ENCODE measurements at regions not wholly inside any gene's neighbourhood (a gene's known extent, or its start where the extent isn't known, plus 50 kb on each side); places are given as distances from the start of the nearest gene placed in this dataset.
A peak's percentile ranks its signal among the peaks of the same experiment; 100 is the strongest.

DNA sequence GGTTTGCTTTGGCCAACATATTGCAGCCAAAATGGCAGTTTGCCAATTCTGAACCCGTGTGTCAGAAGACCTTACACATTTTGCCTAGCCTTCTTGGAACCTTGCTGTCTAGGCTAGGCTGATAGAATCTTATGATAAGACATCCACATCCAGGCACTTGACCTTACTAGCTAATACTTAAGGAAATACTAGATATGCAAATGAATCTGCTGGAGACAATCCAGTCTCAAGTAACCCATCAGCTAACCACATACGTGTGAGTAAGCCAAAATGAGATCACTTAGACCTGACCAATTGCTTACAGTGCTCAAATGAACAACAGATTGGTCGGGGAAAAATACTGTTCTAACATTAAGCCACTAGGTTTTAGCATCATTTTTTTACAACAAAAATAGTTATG is 1504.6 kb upstream of the CDH9 start:
- DNase-seq (ENCODE audit: low read depth) = peak; percentile 69
- H3K4me3 ChIP-seq (replicated peaks; ENCODE audit: low read depth, low read length) = no peak overlapping the region
- TF ChIP-seq, protein P1, sequence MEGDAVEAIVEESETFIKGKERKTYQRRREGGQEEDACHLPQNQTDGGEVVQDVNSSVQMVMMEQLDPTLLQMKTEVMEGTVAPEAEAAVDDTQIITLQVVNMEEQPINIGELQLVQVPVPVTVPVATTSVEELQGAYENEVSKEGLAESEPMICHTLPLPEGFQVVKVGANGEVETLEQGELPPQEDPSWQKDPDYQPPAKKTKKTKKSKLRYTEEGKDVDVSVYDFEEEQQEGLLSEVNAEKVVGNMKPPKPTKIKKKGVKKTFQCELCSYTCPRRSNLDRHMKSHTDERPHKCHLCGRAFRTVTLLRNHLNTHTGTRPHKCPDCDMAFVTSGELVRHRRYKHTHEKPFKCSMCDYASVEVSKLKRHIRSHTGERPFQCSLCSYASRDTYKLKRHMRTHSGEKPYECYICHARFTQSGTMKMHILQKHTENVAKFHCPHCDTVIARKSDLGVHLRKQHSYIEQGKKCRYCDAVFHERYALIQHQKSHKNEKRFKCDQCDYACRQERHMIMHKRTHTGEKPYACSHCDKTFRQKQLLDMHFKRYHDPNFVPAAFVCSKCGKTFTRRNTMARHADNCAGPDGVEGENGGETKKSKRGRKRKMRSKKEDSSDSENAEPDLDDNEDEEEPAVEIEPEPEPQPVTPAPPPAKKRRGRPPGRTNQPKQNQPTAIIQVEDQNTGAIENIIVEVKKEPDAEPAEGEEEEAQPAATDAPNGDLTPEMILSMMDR (IDR thresholded peaks at IDR 0.05; ENCODE audit: low read length, missing control alignments) = no peak

DNA sequence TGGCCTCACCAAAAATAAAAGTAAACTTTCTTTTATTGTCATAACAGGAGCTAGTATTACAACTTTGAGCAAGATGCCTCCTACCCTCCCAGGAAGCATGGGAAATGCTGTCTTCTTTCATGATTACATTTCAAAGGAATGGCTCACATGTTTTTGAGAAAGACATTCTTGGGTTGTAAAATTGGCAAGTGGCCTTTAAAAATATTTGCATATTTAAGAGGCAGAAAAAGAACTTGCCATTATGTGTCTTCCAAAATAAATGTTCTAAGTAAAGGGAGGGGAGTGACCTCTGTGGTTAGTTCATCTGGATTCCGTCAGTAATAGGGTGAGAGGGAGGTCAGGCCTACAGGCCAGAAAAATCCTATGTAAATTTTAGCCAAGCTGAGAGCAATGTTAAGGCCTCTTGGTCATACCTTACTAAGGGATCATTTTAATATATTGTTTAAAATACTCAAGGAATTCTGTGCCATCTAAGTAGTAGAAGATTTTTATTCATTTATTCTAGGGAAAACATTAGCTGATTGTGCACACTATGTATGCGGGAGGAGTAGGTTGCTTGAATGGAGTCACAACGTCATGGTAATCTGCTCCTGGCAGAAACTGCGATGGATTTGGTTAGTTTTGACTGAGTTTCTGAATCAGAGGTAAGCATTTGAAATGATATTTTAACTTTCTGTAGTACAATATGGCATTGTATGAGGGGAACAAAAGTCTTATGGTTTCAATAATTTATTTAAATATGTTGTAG is 1485.7 kb upstream of the CDH9 start:
- H3K4me3 ChIP-seq (replicated peaks; ENCODE audit: low read depth, low read length) = no peak overlapping the region
- DNase-seq (ENCODE audit: low read depth) = peak; percentile 88
- TF ChIP-seq, protein P1 (IDR thresholded peaks at IDR 0.05; ENCODE audit: low read length, missing control alignments) = no peak

DNA sequence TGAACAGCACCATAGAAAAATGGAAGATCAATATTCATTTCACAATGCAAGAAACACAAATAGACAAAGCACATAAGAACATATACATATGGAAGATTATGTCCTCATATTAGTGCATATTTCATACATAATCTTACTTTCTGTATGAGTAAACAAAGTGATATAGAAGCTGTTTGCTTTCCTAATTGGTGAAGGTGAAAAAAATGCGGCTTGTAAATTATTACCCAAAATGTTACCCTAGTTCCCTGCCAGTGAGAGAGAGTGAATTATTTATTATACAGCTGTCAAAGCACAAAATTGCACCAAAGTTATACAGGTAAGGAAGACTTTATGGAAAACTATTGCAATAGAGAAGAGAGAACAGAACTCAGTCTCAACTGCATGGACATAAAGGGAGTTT is 1485.0 kb upstream of the CDH9 start:
- DNase-seq (ENCODE audit: low read depth) = no peak
- TF ChIP-seq, protein P1 (IDR thresholded peaks at IDR 0.05; ENCODE audit: low read length, missing control alignments) = no peak
- H3K4me3 ChIP-seq (replicated peaks; ENCODE audit: low read depth, low read length) = no peak overlapping the region

DNA sequence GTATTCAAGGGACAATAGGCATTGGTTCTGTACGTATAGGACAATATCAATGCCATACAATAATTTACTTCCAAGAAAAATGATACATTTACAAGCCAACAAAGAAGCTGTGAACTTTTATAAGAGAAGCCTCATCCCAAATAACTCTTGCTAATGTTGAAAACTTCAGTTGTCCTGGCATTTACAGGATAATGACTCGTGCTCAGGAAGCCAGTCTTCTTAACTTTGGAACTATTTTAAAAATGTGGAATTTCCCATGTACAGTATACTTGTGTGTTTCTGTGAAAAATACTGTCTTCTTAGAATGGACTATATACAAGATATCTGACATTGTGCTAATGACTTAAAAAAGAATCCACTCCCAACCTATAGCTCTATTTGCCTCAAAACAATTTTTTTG is 1479.3 kb upstream of the CDH9 start:
- TF ChIP-seq, protein P1 (IDR thresholded peaks at IDR 0.05; ENCODE audit: low read length, missing control alignments) = no peak
- no peak overlapping the region for H3K4me3 ChIP-seq (replicated peaks; ENCODE audit: low read depth, low read length)
- DNase-seq (ENCODE audit: low read depth) = peak; percentile 3

DNA sequence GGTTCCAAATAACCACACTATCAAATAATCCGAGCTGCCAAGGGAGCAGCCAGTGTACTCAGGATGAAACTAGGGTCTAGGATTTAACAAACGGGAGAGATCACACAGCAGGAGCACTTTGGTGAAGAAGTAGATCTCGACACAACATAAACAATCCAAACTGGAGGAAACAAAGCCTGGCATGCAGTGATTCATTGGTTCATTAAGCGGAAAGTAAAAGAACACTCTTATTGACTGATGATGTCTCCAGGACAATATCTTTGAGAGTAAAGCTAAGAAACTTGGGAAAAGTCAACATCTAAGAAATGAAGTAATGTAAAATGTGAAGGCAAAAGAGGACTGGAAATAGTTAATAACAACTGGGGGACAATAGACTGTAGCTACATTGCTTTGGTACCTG is 1478.3 kb upstream of the CDH9 start:
- no peak overlapping the region for H3K4me3 ChIP-seq (replicated peaks; ENCODE audit: low read depth, low read length)
- TF ChIP-seq, protein P1 (IDR thresholded peaks at IDR 0.05; ENCODE audit: low read length, missing control alignments) = no peak
- no peak for DNase-seq (ENCODE audit: low read depth)

DNA sequence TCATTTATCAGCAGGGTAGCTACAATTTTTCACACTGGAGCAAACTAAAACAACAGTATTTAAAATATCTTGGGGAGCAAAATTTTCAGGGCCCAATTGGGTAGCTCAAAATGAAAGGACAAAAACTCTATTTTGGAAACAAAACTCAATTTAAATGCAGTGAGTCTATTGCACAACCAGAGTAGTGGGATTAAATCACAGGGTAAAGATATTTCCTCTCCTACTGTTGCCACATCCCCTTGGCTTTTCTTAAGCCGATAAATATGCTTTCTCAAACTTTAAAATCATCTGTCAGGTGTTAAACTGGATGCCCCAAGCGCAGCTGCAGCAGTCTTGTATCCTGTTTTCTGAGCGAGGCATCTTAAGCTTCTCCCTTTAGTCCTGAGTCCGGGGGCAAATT is 1474.3 kb upstream of the CDH9 start:
- peak; percentile 11 for DNase-seq (ENCODE audit: low read depth)
- no peak overlapping the region for H3K4me3 ChIP-seq (replicated peaks; ENCODE audit: low read depth, low read length)
- TF ChIP-seq, protein P1 (IDR thresholded peaks at IDR 0.05; ENCODE audit: low read length, missing control alignments) = no peak

DNA sequence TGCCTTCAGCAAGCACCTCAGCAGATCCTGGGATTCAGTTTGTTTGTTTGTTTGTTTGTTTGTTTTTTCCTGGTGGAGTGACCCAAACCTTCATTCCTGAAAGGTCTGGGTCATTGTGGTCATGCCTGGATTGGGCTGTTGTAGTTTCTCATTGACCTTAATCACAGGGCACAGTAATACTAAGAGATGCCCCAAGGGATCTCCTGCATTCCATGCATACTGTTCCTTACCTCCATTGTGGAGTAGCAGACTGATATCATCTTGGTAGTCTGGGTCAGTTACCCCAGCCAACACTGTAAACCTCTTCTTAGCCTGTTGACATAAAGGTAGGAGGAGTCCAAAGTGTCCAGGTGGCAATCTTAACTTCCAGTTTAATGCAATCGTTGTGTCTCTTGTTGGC is 1466.7 kb upstream of the CDH9 start:
- TF ChIP-seq, protein P1 (IDR thresholded peaks at IDR 0.05; ENCODE audit: low read length, missing control alignments) = no peak
- no peak for DNase-seq (ENCODE audit: low read depth)
- H3K4me3 ChIP-seq (replicated peaks; ENCODE audit: low read depth, low read length) = no peak overlapping the region

Data from fibroblast of pulmonary artery (primary cell).